ENCODE measurements at regions not wholly inside any gene's neighbourhood (a gene's known extent, or its start where the extent isn't known, plus 50 kb on each side); places are given as distances from the start of the nearest gene placed in this dataset.
"Not testable (repeated sequence)": the region's sequence is repeated elsewhere in the genome, so short reads cannot be mapped to it uniquely, and the experiment has no call there.

DNA sequence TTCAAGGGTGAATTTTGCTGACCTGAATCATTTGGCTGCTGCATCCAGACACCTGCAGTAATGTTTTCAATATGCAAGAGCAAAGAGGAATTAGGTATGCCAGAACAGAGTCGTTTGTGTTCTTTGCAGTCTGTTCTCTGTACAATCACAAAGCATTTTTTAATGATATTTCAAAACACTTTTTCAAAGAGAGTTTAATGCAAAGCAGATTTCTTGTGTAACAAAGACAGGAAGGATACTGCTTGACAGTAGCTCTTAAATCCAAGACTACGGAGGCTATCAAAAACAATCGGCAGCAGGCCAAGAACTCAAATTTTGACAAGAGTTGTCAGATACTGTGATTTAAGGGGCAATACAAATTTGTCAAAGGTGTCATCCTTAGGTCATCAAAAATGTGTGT, 341.9 kb downstream of the GADD45G start:
- no peaks in the 10 kb centered on the region for H3K4me1 ChIP-seq (ENCODE audit: insufficient read depth)
- no peak overlapping the region for H3K4me3 ChIP-seq
- no peaks in the 10 kb centered on the region for H3K36me3 ChIP-seq (replicated peaks; ENCODE audit: insufficient read depth, low read depth)
- DNase-seq (ENCODE audit: low spot score): no peak
- no peak overlapping the region for H3K27ac ChIP-seq
- no peaks in the 10 kb centered on the region for H3K9me3 ChIP-seq (ENCODE audit: low read depth)
- no peak overlapping the region for H2AFZ ChIP-seq
- H3K4me2 ChIP-seq: no peak overlapping the region
- TF ChIP-seq, protein P1, sequence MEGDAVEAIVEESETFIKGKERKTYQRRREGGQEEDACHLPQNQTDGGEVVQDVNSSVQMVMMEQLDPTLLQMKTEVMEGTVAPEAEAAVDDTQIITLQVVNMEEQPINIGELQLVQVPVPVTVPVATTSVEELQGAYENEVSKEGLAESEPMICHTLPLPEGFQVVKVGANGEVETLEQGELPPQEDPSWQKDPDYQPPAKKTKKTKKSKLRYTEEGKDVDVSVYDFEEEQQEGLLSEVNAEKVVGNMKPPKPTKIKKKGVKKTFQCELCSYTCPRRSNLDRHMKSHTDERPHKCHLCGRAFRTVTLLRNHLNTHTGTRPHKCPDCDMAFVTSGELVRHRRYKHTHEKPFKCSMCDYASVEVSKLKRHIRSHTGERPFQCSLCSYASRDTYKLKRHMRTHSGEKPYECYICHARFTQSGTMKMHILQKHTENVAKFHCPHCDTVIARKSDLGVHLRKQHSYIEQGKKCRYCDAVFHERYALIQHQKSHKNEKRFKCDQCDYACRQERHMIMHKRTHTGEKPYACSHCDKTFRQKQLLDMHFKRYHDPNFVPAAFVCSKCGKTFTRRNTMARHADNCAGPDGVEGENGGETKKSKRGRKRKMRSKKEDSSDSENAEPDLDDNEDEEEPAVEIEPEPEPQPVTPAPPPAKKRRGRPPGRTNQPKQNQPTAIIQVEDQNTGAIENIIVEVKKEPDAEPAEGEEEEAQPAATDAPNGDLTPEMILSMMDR (IDR thresholded peaks at IDR 0.05; ENCODE audit: poor library complexity): no peak
- TF ChIP-seq EZH2phosphoT487 (IDR thresholded peaks at IDR 0.05; ENCODE audit: low read depth, severe bottlenecking, unreplicated experiment): no peak
- H3K9me2 ChIP-seq (replicated peaks; ENCODE audit: insufficient read depth): no peaks in the 10 kb centered on the region
- no peaks in the 10 kb centered on the region for H3K79me2 ChIP-seq
- H4K20me1 ChIP-seq (ENCODE audit: insufficient read depth, poor library complexity, severe bottlenecking): no peaks in the 10 kb centered on the region
- H3K27me3 ChIP-seq: no peaks in the 10 kb centered on the region
- WGBS (ENCODE audit: low lambda C conversion rate, missing lambda C conversion rate): 46% methylated on average over 3 of the region's 3 CpGs

DNA sequence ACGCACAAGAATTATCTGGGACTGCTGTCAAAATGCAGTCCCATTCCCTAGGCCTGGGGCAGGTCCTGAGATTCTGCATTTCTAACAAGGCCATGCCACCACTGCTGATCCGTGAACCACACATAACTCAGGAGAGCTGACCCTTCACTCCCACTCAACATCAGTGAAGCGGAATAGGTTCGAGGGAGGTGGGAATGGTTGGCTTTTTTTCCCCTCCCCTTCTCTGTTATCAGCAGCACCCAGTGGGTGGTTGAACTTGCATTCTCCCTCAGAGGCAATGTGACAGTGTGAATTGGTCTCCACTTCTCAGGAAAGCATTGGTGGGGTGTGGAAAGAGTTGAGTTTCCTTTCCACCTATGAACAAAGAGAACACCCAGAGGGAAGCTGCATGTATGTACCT, 344.3 kb downstream of the GADD45G start:
- DNase-seq (ENCODE audit: low spot score): no peak
- Histone ChIP-seq H3K4me2 (no peak overlapping the region), H3K4me3 (no peak overlapping the region), H3K79me2 (no peaks in the 10 kb centered on the region), H3K27ac (no peak overlapping the region), H3K4me1 (ENCODE audit: insufficient read depth) (no peaks in the 10 kb centered on the region), H3K36me3 (replicated peaks; ENCODE audit: insufficient read depth, low read depth) (no peaks in the 10 kb centered on the region), H4K20me1 (ENCODE audit: insufficient read depth, poor library complexity, severe bottlenecking) (no peaks in the 10 kb centered on the region), H2AFZ (no peak overlapping the region), H3K9me3 (ENCODE audit: low read depth) (no peaks in the 10 kb centered on the region), H3K9me2 (replicated peaks; ENCODE audit: insufficient read depth) (no peaks in the 10 kb centered on the region), H3K27me3 (no peaks in the 10 kb centered on the region)
- TF ChIP-seq EZH2phosphoT487 (IDR thresholded peaks at IDR 0.05; ENCODE audit: low read depth, severe bottlenecking, unreplicated experiment) (no peak), EZH2 (IDR thresholded peaks at IDR 0.05; ENCODE audit: borderline replicate concordance) (no peak)
- TF ChIP-seq, protein P1 (IDR thresholded peaks at IDR 0.05; ENCODE audit: poor library complexity): no peak
- 79% methylated on average over 4 of the region's 4 CpGs for WGBS (ENCODE audit: low lambda C conversion rate, missing lambda C conversion rate)

GRCh38 chr9:89951675-89952074, 346.9 kb downstream of the GADD45G start:
- no peak overlapping the region for H3K4me2 ChIP-seq
- TF ChIP-seq EZH2 (IDR thresholded peaks at IDR 0.05; ENCODE audit: borderline replicate concordance) (no peak), EZH2phosphoT487 (IDR thresholded peaks at IDR 0.05; ENCODE audit: low read depth, severe bottlenecking, unreplicated experiment) (no peak)
- TF ChIP-seq, protein P1 (IDR thresholded peaks at IDR 0.05; ENCODE audit: poor library complexity): no peak
- no peaks in the 10 kb centered on the region for H3K36me3 ChIP-seq (replicated peaks; ENCODE audit: insufficient read depth, low read depth)
- no peak overlapping the region for H3K27ac ChIP-seq
- H3K9me2 ChIP-seq (replicated peaks; ENCODE audit: insufficient read depth): no peaks in the 10 kb centered on the region
- H3K9me3 ChIP-seq (ENCODE audit: low read depth): no peaks in the 10 kb centered on the region
- no peak overlapping the region for H3K4me3 ChIP-seq
- no peak for DNase-seq (ENCODE audit: low spot score)
- H3K27me3 ChIP-seq: no peaks in the 10 kb centered on the region
- H2AFZ ChIP-seq: no peak overlapping the region
- H3K79me2 ChIP-seq: no peaks in the 10 kb centered on the region
- 93% methylated on average over 4 of the region's 4 CpGs for whole genome bisulfite sequencing (ENCODE audit: low lambda C conversion rate, missing lambda C conversion rate)
- no peaks in the 10 kb centered on the region for H3K4me1 ChIP-seq (ENCODE audit: insufficient read depth)
- H4K20me1 ChIP-seq (ENCODE audit: insufficient read depth, poor library complexity, severe bottlenecking): no peaks in the 10 kb centered on the region

GRCh38 chr9:89952401-89952800, 347.6 kb downstream of the GADD45G start:
- H3K9me2 ChIP-seq (replicated peaks; ENCODE audit: insufficient read depth): no peaks in the 10 kb centered on the region
- no peaks in the 10 kb centered on the region for H3K9me3 ChIP-seq (ENCODE audit: low read depth)
- no peaks in the 10 kb centered on the region for H3K79me2 ChIP-seq
- H2AFZ ChIP-seq: no peak overlapping the region
- 87% methylated on average over 4 of the region's 4 CpGs for WGBS (ENCODE audit: low lambda C conversion rate, missing lambda C conversion rate)
- no peaks in the 10 kb centered on the region for H3K36me3 ChIP-seq (replicated peaks; ENCODE audit: insufficient read depth, low read depth)
- H3K27ac ChIP-seq: no peak overlapping the region
- TF ChIP-seq EZH2phosphoT487 (IDR thresholded peaks at IDR 0.05; ENCODE audit: low read depth, severe bottlenecking, unreplicated experiment): no peak
- TF ChIP-seq, protein P1 (IDR thresholded peaks at IDR 0.05; ENCODE audit: poor library complexity): no peak
- no peak for TF ChIP-seq EZH2 (IDR thresholded peaks at IDR 0.05; ENCODE audit: borderline replicate concordance)
- no peak overlapping the region for H3K4me2 ChIP-seq
- no peak for DNase-seq (ENCODE audit: low spot score)
- no peak overlapping the region for H3K4me3 ChIP-seq
- H3K4me1 ChIP-seq (ENCODE audit: insufficient read depth): no peaks in the 10 kb centered on the region
- no peaks in the 10 kb centered on the region for H4K20me1 ChIP-seq (ENCODE audit: insufficient read depth, poor library complexity, severe bottlenecking)
- no peaks in the 10 kb centered on the region for H3K27me3 ChIP-seq

DNA sequence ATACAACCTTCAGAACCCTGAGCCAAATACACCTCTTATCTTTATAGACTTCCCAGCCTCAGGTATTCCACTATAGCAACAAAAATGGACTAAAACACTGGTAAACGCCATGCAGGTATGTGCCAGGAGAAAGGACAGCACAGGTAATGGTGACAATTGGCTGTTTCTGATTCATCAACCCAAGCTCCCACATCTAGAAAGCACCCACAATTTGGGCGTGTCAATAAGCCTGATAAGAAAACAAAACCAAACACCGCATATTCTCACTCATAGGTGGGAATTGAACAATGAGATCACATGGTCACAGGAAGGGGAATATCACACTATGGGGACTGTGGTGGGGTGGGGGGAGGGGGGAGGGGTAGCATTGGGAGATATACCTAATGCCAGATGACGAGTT, 348.5 kb downstream of the GADD45G start:
- H3K27me3 ChIP-seq; H3K4me2 ChIP-seq; H3K4me1 ChIP-seq (ENCODE audit: insufficient read depth); H3K27ac ChIP-seq; DNase-seq (ENCODE audit: low spot score); H3K36me3 ChIP-seq (replicated peaks; ENCODE audit: insufficient read depth, low read depth); H3K9me3 ChIP-seq (ENCODE audit: low read depth); H3K79me2 ChIP-seq; H3K4me3 ChIP-seq; H2AFZ ChIP-seq; H4K20me1 ChIP-seq (ENCODE audit: insufficient read depth, poor library complexity, severe bottlenecking); H3K9me2 ChIP-seq (replicated peaks; ENCODE audit: insufficient read depth): not testable (repeated sequence)
- WGBS (ENCODE audit: low lambda C conversion rate, missing lambda C conversion rate): 92% methylated on average over 4 of the region's 4 CpGs

Data from hepatocyte (in vitro differentiated cells).